ENCODE measurements at regions not wholly inside any gene's neighbourhood (a gene's known extent, or its start where the extent isn't known, plus 50 kb on each side); places are given as distances from the start of the nearest gene placed in this dataset.
A peak's percentile ranks its signal among the peaks of the same experiment; 100 is the strongest.

GRCh38 chr2:38146275-38146906 lies 70.4 kb upstream of the CYP1B1 start:
- intact Hi-C loops (cut with micrococcal nuclease) = loop anchor here (1.0 to 10.0 kb wide), 3 partner anchors 28 to 118 kb away; partner anchors contain the start of gene CYP1B1
- peaks cover 12% of the 10 kb centered on the region for H3K4me1 ChIP-seq (ENCODE audit: control insufficient read depth, insufficient read depth, low read length)
- peak; percentile 95 for DNase-seq
- peak overlapping the region; percentile 79 for H2AK5ac ChIP-seq (ENCODE audit: low read depth, low read length)
- TF ChIP-seq RFX5 (IDR thresholded peaks at IDR 0.05; ENCODE audit: low read depth, low read length) = no peak
- no peak for TF ChIP-seq CHD1 (IDR thresholded peaks at IDR 0.05; ENCODE audit: low read depth, low read length)
- peak; percentile 75 for TF ChIP-seq USF2 (IDR thresholded peaks at IDR 0.05; ENCODE audit: low read depth, low read length)
- TF ChIP-seq MAFK (IDR thresholded peaks at IDR 0.05; ENCODE audit: low read depth, low read length) = peak; percentile 64; the same call in 1 of the 2 replicates
- peak; percentile 75 for TF ChIP-seq BHLHE40 (IDR thresholded peaks at IDR 0.05; ENCODE audit: low read depth, low read length)
- TF ChIP-seq NFE2L2 (IDR thresholded peaks at IDR 0.05; ENCODE audit: low read depth, low read length) = no peak
- TF ChIP-seq MAZ (IDR thresholded peaks at IDR 0.05; ENCODE audit: borderline replicate concordance, low read depth, low read length) = no peak
- no peak for TF ChIP-seq RCOR1 (IDR thresholded peaks at IDR 0.05; ENCODE audit: insufficient replicate concordance, low read length)
- TF ChIP-seq RAD21 (IDR thresholded peaks at IDR 0.05; ENCODE audit: low read length) = no peak
- TF ChIP-seq CTCF (conservative IDR thresholded peaks at IDR 0.05; ENCODE audit: low read depth, low read length) = no peak
- TF ChIP-seq MXI1 (IDR thresholded peaks at IDR 0.05; ENCODE audit: borderline replicate concordance, low read depth, low read length) = no peak
- no peak; the same call in 1 of the 2 replicates for TF ChIP-seq POLR2A (IDR thresholded peaks at IDR 0.05; ENCODE audit: low read depth, low read length)
- TF ChIP-seq CEBPB (IDR thresholded peaks at IDR 0.05; ENCODE audit: low read depth, low read length) = 0 out of 2 replicates have a peak, but pooled peaks have one; percentile 11
- H2BK20ac ChIP-seq (ENCODE audit: low read depth, low read length) = peak overlapping the region; percentile 87
- no peaks in the 10 kb centered on the region for H3K9me3 ChIP-seq (ENCODE audit: control insufficient read depth, insufficient read depth, low read length)
- H4K91ac ChIP-seq (ENCODE audit: insufficient read depth, low read depth, low read length) = peak overlapping the region; percentile 74
- peak overlapping the region; percentile 95 for H2BK120ac ChIP-seq (ENCODE audit: low read depth, low read length)
- dilution Hi-C loops (cut with HindIII; ENCODE audit: low sequenced_read_pairs, unreplicated experiment) = no loop called here
- H3K56ac ChIP-seq (ENCODE audit: extremely low read depth, insufficient read depth, low read length) = peak overlapping the region; percentile 76
- H3K36me3 ChIP-seq (ENCODE audit: control insufficient read depth, insufficient read depth, low read length) = no peaks in the 10 kb centered on the region
- H2BK5ac ChIP-seq (ENCODE audit: low read depth, low read length, poor library complexity, severe bottlenecking) = peak overlapping the region; percentile 98
- ATAC-seq (ENCODE audit: low read depth) = peak; percentile 72
- peak overlapping the region; percentile 86 for H2AFZ ChIP-seq (replicated peaks; ENCODE audit: low read length, poor library complexity)
- no peaks in the 10 kb centered on the region for H3K79me1 ChIP-seq (ENCODE audit: low read depth in 1 of 2, low read length in 2 of 2)
- no CpG with 5 or more reads among the region's 7 CpGs for WGBS, 2 experiments (ENCODE audit: extremely low coverage in 2 of 2, insufficient read length in 1 of 2)
- peak overlapping the region; percentile 95 for H3K27ac ChIP-seq (ENCODE audit: insufficient read depth, low read length)
- H3K23ac ChIP-seq (ENCODE audit: low read depth, low read length) = peak overlapping the region; percentile 82
- H3K4me3 ChIP-seq (ENCODE audit: insufficient read depth, low read depth, low read length) = no peak overlapping the region
- peaks cover 6% of the 10 kb centered on the region; the same call in 1 of the 2 replicates for H3K9me1 ChIP-seq (ENCODE audit: insufficient read depth, low read length)
- peak overlapping the region; percentile 67 for H3K14ac ChIP-seq (replicated peaks; ENCODE audit: low read depth, low read length)
- ChIA-PET POLR2A (ENCODE audit: unreplicated experiment) (no interaction called here), CTCF (interaction anchor here (0.7 kb wide), 1 partner anchor 33 kb away, joined by 4 read pairs; no protein-coding TSS in a partner anchor)
- H3K4me2 ChIP-seq (ENCODE audit: low read depth, low read length) = peak overlapping the region; percentile 83
- in situ Hi-C loops (cut with MboI; ENCODE audit: low sequenced_read_pairs) = no loop called here
- BruUV-seq (replicated peaks) = no TSS peak
- H4K8ac ChIP-seq (ENCODE audit: low read depth in 2 of 2, low read length in 2 of 2) = peak overlapping the region; percentile 52 to 91
- H3K4ac ChIP-seq (ENCODE audit: low read depth, low read length) = peak overlapping the region; percentile 92
- peak overlapping the region; percentile 88 for H4K5ac ChIP-seq (ENCODE audit: low read depth, low read length)
- H4K20me1 ChIP-seq (ENCODE audit: insufficient read depth, low read length) = no peaks in the 10 kb centered on the region
- H3K27me3 ChIP-seq (ENCODE audit: control insufficient read depth, insufficient read depth, low read length) = no peaks in the 10 kb centered on the region
- H3K9ac ChIP-seq (ENCODE audit: low read depth, low read length) = peak overlapping the region; percentile 73
- peak overlapping the region; percentile 95 for H3K18ac ChIP-seq (ENCODE audit: low read depth, low read length)
- H2BK15ac ChIP-seq (ENCODE audit: low read depth, low read length) = peak overlapping the region; percentile 55; the same call in 2 of the 3 replicates
- H2AK9ac ChIP-seq (replicated peaks; ENCODE audit: low read depth, low read length, poor library complexity) = peak overlapping the region; percentile 83
